Heart left ventricle (tissue), 16 donors: ENCODE measurements at regions not wholly inside any gene's neighbourhood (a gene's known extent, or its start where the extent isn't known, plus 50 kb on each side); places are given as distances from the start of the nearest gene placed in this dataset.

Experiments
- ATAC-seq, 4 donors: fragments of 200-7000 bp; cut with Tn5 transposase; one replicate each; pipeline ENCODE4 v1.9.1; 2020 to 2022; ENCODE audit warnings: moderate library complexity in 4 of 4, mild to moderate bottlenecking in 3 of 4, moderate number of reproducible peaks in 1 of 4
- DNase-seq, 5 donors: peaks; one replicate each; pipeline ENCODE4 v3.0.0-alpha.2; 2020
- H3K27ac ChIP-seq, 12 donors: fragments of 200-600 bp; sonication (generic) in 4 of 12; one replicate each; pipeline versions ENCODE4 v1.5.0 to v1.8.0; 2016 to 2022; ENCODE audit warnings: mild to moderate bottlenecking in 2 of 12
- H3K27me3 ChIP-seq, 9 donors: fragments of 200-600 bp; sonication (generic) in 2 of 9; one replicate each; pipeline versions ENCODE4 v1.5.1 to v1.8.0; 2016 to 2022; ENCODE audit warnings: mild to moderate bottlenecking in 3 of 9
- H3K36me3 ChIP-seq, 9 donors: fragments of 200-600 bp; sonication (generic) in 2 of 9; one replicate each; pipeline versions ENCODE4 v1.5.0 to v1.8.0; 2018 to 2022; ENCODE audit warnings: mild to moderate bottlenecking in 2 of 9
- H3K4me1 ChIP-seq, 12 donors: fragments of 200-600 bp; sonication (generic) in 4 of 12; one replicate each; pipeline versions ENCODE4 v1.5.0 to v1.8.0; 2016 to 2022; ENCODE audit warnings: mild to moderate bottlenecking in 3 of 12
- H3K4me3 ChIP-seq, 12 donors: fragments of 200-600 bp; sonication (generic) in 4 of 12; one replicate each; pipeline versions ENCODE4 v1.5.0 to v1.8.0; 2017 to 2022; ENCODE audit warnings: mild to moderate bottlenecking in 9 of 12, moderate library complexity in 4 of 12
- H3K9me3 ChIP-seq, 12 donors: fragments of 200-600 bp; sonication (generic) in 4 of 12; one replicate each; pipeline versions ENCODE4 v1.5.0 to v1.8.0; 2016 to 2022; ENCODE audit warnings: mild to moderate bottlenecking in 1 of 12
- POLR2A ChIP-seq, 2 donors: fragments of 450-650 bp; IDR thresholded peaks; one replicate each; pipeline ENCODE4 v1.6.1; 2017; ENCODE audit warnings: antibody characterized with exemption in 2 of 2, mild to moderate bottlenecking in 2 of 2, moderate library complexity in 2 of 2
- WGBS, 4 donors: extraction: QIAGEN DNeasy Blood & Tissue Kit in 2 of 4; methylation state at CpG; one replicate each; pipeline versions ENCODE4 v1.1.5 to v1.1.7; 2013 to 2018; 5-methylcytosine and 5-hydroxymethylcytosine counted together
- intact Hi-C, 10 donors: fragments of 100-400 bp; cut with DNase I; formaldehyde crosslinking; loops; one replicate each; pipeline versions ENCODE4 v1.11.1 to v1.14.2; 2022
- TF ChIP-seq, protein P1 (sequence below), 12 donors: fragments of 200-600 bp; sonication (generic) in 4 of 12; IDR thresholded peaks; one replicate each; pipeline versions ENCODE4 v1.5.0 to v1.8.0; 2018 to 2022; ENCODE audit warnings: antibody characterized with exemption in 12 of 12, mild to moderate bottlenecking in 5 of 12
- donor health status: ischemic (EF 13 %, LVEDD 7.1; RV severe dilation, severe dysfunction).
- donor health status: healthy with polysubstance abuse.
- donor health status: DM: no; HTN: yes; CAD: no.
- donor health status: DM: no; HTN: no; CAD: no.
- donor health status: ischemic (EF 25% LVEDD 6.9; RV normal size, moderate dysfunction).
- donor health status: ischemic (EF 25% LVEDD 5.7; RV mildly dilated, moderate dysfunction).
- donor health status: healthy.
- donor health status: DM: yes; HTN: yes; CAD: no.
- donor health status: ischemic (EF 35%, LVEDD 5.7; RV mildly dilated, moderate dysfunction).
- donor health status: nonischemic (EF 11% LVEDD 7.7; RV severe dilation, severe dysfunction).
- donor health status: DM: yes; HTN: yes; CAD: no.
- donor health status: PGD.
- donor health status: ischemic (EF 29% LVEDD 5.4; RV normal size, mild dysfunction).
- donor health status: nonischemic (EF 23%, LVEDD 6.1; RV moderate dilation, normal function).

DNA sequence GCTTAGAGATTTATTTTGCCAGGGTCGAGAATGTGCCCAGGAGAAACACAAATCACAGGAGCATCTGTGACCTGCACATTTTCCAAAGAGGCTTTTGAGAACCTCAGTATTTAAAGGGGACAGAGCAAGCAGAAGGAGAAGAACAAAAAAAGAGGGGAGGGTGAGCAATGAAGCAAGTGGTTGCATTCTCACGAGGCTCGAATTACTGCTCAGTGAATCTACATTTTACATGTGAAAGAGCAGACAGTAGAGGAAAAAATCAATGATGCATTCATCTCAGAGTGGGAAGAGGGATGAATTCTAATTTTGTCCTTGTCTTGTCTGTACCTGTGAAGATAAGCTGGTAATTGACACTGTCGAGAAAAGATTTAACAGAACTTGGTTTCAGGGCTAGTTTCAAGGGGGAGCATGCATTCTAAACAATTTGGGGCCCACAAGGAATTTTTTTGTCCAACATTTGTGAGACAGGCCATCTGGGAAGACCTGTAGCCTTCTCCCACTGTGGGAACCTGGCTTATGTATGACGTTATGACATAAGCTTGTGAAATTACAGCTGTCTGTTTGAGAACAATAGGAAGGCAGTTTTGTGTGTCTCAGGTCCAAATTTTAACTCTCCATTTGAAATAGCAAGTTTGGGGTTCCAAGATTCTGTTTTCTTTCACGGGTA, 855.1 kb downstream of the SLITRK5 start:
- DNase-seq, result no peak
- no peaks in the 10 kb centered on the region for H3K4me1 ChIP-seq
- peaks cover 0 to 6% (median 0%) of the 10 kb centered on the region in 12 donors for H3K9me3 ChIP-seq
- intact Hi-C loops, result no loop called here
- no peak overlapping the region for H3K27ac ChIP-seq
- no peak for ATAC-seq
- 51 to 63% (median 55%) methylated on average over 6 of the region's 6 CpGs for WGBS, 4 donors
- TF ChIP-seq POLR2A (IDR thresholded peaks at IDR 0.05), result no peak
- TF ChIP-seq, protein P1, sequence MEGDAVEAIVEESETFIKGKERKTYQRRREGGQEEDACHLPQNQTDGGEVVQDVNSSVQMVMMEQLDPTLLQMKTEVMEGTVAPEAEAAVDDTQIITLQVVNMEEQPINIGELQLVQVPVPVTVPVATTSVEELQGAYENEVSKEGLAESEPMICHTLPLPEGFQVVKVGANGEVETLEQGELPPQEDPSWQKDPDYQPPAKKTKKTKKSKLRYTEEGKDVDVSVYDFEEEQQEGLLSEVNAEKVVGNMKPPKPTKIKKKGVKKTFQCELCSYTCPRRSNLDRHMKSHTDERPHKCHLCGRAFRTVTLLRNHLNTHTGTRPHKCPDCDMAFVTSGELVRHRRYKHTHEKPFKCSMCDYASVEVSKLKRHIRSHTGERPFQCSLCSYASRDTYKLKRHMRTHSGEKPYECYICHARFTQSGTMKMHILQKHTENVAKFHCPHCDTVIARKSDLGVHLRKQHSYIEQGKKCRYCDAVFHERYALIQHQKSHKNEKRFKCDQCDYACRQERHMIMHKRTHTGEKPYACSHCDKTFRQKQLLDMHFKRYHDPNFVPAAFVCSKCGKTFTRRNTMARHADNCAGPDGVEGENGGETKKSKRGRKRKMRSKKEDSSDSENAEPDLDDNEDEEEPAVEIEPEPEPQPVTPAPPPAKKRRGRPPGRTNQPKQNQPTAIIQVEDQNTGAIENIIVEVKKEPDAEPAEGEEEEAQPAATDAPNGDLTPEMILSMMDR (IDR thresholded peaks at IDR 0.05), result no peak
- H3K27me3 ChIP-seq, result no peaks in the 10 kb centered on the region
- no peak overlapping the region for H3K4me3 ChIP-seq
- no peaks in the 10 kb centered on the region for H3K36me3 ChIP-seq

DNA sequence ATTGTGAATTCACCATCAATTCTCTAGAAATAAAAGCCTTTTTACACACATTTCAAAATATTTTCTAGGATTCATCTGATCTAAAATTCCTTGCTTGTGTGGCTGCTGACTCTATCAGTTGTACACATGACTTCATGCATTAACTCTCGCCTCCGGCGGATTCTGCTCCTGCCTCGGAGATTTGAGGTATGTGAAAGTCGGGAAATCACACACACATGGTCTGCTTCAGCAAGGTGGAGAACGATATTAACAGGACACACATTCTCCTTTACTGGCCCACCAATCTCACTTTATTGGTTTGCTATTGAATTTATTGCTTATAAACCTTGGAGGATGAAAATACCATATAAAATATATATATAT, 855.7 kb downstream of the SLITRK5 start:
- DNase-seq, result no peak
- WGBS, 4 donors, result 66 to 76% (median 73%) methylated on average over 6 of the region's 6 CpGs
- Histone ChIP-seq H3K9me3 (peaks cover 0 to 6% (median 0%) of the 10 kb centered on the region in 12 donors), H3K4me3 (no peak overlapping the region), H3K36me3 (no peaks in the 10 kb centered on the region), H3K27me3 (no peaks in the 10 kb centered on the region), H3K4me1 (no peaks in the 10 kb centered on the region), H3K27ac (no peak overlapping the region)
- intact Hi-C loops, result no loop called here
- TF ChIP-seq POLR2A (IDR thresholded peaks at IDR 0.05), result no peak
- TF ChIP-seq, protein P1 (IDR thresholded peaks at IDR 0.05), result no peak
- ATAC-seq, result no peak

DNA sequence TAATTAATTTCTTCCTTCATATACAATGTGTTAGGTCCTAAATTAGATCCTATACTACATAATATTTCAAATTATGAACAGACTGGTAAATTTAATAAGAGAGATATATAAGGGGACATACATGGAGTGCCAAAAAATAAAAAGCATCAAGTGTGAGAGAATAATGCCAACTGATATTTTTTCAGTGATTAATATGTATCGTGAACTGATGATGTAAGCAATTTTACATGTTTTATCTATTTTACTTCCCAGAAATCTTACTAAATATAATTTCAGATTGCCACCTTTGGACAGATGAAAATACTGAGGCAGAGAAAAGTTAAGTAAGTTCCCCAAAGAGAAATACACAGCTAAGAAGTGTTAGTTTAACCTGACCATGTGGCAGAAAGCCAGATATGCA, 870.8 kb downstream of the SLITRK5 start:
- no peaks in the 10 kb centered on the region for H3K4me1 ChIP-seq
- TF ChIP-seq POLR2A (IDR thresholded peaks at IDR 0.05), result no peak
- TF ChIP-seq, protein P1 (IDR thresholded peaks at IDR 0.05), result no peak
- 79 to 97% (median 87%) methylated on average over 1 of the region's 1 CpG for WGBS, 4 donors
- no peaks in the 10 kb centered on the region for H3K27me3 ChIP-seq
- DNase-seq (no peak), ATAC-seq (no peak)
- H3K36me3 ChIP-seq, result no peaks in the 10 kb centered on the region
- no peak overlapping the region for H3K27ac ChIP-seq
- no peak overlapping the region for H3K4me3 ChIP-seq
- intact Hi-C loops, result no loop called here
- no peaks in the 10 kb centered on the region for H3K9me3 ChIP-seq

DNA sequence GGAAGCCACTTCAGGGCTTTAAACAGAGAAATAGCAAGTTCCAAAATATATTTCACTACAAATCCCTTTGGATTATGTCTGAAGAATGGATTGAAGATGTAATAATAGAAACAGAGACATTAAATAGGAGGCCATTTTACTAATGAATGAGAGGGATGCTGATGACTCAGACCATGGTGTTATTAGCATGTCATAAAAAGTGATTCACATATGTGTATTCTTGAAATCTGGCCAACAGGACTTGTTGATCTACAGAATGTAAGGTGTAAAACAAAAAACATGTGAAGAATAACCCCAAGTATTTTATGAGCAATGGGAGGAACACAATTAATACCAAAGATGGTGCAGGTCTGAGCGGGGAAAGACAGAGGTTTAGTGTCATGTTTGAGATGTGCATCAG, 873.7 kb downstream of the SLITRK5 start:
- intact Hi-C loops, result no loop called here
- no peak for DNase-seq
- Histone ChIP-seq H3K4me3 (no peak overlapping the region), H3K27ac (no peak overlapping the region), H3K9me3 (no peaks in the 10 kb centered on the region), H3K36me3 (no peaks in the 10 kb centered on the region), H3K4me1 (no peaks in the 10 kb centered on the region), H3K27me3 (no peaks in the 10 kb centered on the region)
- WGBS, 4 donors, result 46 to 86% (median 85%) methylated on average over 1 of the region's 1 CpG
- no peak for ATAC-seq
- TF ChIP-seq, protein P1 (IDR thresholded peaks at IDR 0.05), result no peak
- no peak for TF ChIP-seq POLR2A (IDR thresholded peaks at IDR 0.05)
